ENCODE measurements at regions not wholly inside any gene's neighbourhood (a gene's known extent, or its start where the extent isn't known, plus 50 kb on each side); places are given as distances from the start of the nearest gene placed in this dataset.

- Histone ChIP-seq H3K4me2 (no peak overlapping the region), H3F3A (replicated peaks; ENCODE audit: low read depth) (no peaks in the 10 kb centered on the region), H3K79me2 (replicated peaks; ENCODE audit: insufficient read depth) (no peaks in the 10 kb centered on the region), H3K4me1 (ENCODE audit: insufficient read depth) (no peaks in the 10 kb centered on the region), H3K4me3 (no peak overlapping the region), H3K27ac (ENCODE audit: low read depth) (no peak overlapping the region), H3K27me3 (ENCODE audit: insufficient read depth) (no peaks in the 10 kb centered on the region), H2AFZ (no peak overlapping the region), H4K20me1 (replicated peaks; ENCODE audit: insufficient read depth) (no peaks in the 10 kb centered on the region), H3K9me2 (ENCODE audit: insufficient read depth) (no peaks in the 10 kb centered on the region), H3K36me3 (ENCODE audit: insufficient read depth) (peaks cover 7% of the 10 kb centered on the region)
- H3K27ac Mint-ChIP-seq, result no peak overlapping the region
- TF ChIP-seq CTCF (conservative IDR thresholded peaks at IDR 0.05; ENCODE audit: low read depth in 2 of 2) (no peak), EZH2 (IDR thresholded peaks at IDR 0.05; ENCODE audit: low read depth, unreplicated experiment) (no peak), POLR2AphosphoS5 (IDR thresholded peaks at IDR 0.05; ENCODE audit: low read depth) (no peak), ETS1 (IDR thresholded peaks at IDR 0.05) (no peak), JUNB (IDR thresholded peaks at IDR 0.05; ENCODE audit: unreplicated experiment) (no peak), NANOG (IDR thresholded peaks at IDR 0.05; ENCODE audit: borderline replicate concordance) (no peak), EZH2phosphoT487 (IDR thresholded peaks at IDR 0.05; ENCODE audit: unreplicated experiment) (no peak), ZNF331 (CRISPR knock-in tag; IDR thresholded peaks at IDR 0.05; ENCODE audit: low read depth) (no peak), STAT1 (IDR thresholded peaks at IDR 0.05; ENCODE audit: unreplicated experiment) (no peak), REST (IDR thresholded peaks at IDR 0.05; ENCODE audit: unreplicated experiment) (no peak), CREB1 (CRISPR knock-in tag; IDR thresholded peaks at IDR 0.05; ENCODE audit: low read depth) (no peak), ZNF462 (CRISPR knock-in tag; IDR thresholded peaks at IDR 0.05) (no peak), ZNF114 (CRISPR knock-in tag; IDR thresholded peaks at IDR 0.05) (no peak)
- no peaks in the 10 kb centered on the region for H3K36me3 Mint-ChIP-seq (ENCODE audit: low read depth)
- DNase-seq (ENCODE audit: low spot score) (no peak), ATAC-seq (no peak)
- no peaks in the 10 kb centered on the region; the same call in 1 of the 3 replicates for H3K9me3 Mint-ChIP-seq
- peaks cover 11% of the 10 kb centered on the region for H3K4me1 Mint-ChIP-seq
- peaks cover 2% of the 10 kb centered on the region for H3K27me3 Mint-ChIP-seq (ENCODE audit: insufficient read depth, low read depth, poor library complexity)
- no peak overlapping the region for H3K4me3 Mint-ChIP-seq
Observed at GRCh38 chr22:47695176-47695575, 932.7 kb downstream of the TBC1D22A start.

All from GM23338 (cell line).